Panc1 (cell line): ENCODE measurements at regions not wholly inside any gene's neighbourhood (a gene's known extent, or its start where the extent isn't known, plus 50 kb on each side); places are given as distances from the start of the nearest gene placed in this dataset.

Source experiments
- ATAC-seq: fragments of 200-7000 bp; cut with Tn5 transposase; 2 replicates; pipeline ENCODE4 v1.9.1; 2020; ENCODE audit warnings: mild to moderate bottlenecking, moderate library complexity
- BruUV-seq: library from RNA; stranded (reverse); fragments of 400-500 nt; replicated peaks from 2 replicates; lab custom pipeline; 2021; lab: Mats Ljungman, UMichigan
- CTCF ChIA-PET: fragments of 300-600 bp; sonication (Branson Sonifier 250); formaldehyde crosslinking; loops from one replicate; lab custom pipeline; 2022; ENCODE audit warnings: antibody characterized with exemption; lab: Charles Lee
- POLR2A ChIA-PET: fragments of 300-600 bp; sonication (Branson Sonifier 250); formaldehyde crosslinking; loops from one replicate; lab custom pipeline; 2022; ENCODE audit warnings: antibody characterized with exemption; lab: Charles Lee
- DNase-seq: peaks from one replicate; pipeline ENCODE4 v3.0.0-alpha.2; 2010; ENCODE audit warnings: low read depth, low spot score
- H3K27ac ChIP-seq: 2 replicates; pipeline ENCODE4 v1.5.1; 2011; ENCODE audit warnings: mild to moderate bottlenecking, low read length, inconsistent platforms
- H3K27me3 ChIP-seq: fragments of 200-500 bp; sonication (Bioruptor generic); 2 replicates; pipeline ENCODE4 v1.6.0; 2014; ENCODE audit warnings: low read length, inconsistent platforms; ENCODE audit not compliant: control insufficient read depth, insufficient read depth
- H3K36me3 ChIP-seq: fragments of 200-500 bp; sonication (Bioruptor generic); 2 replicates; pipeline ENCODE4 v1.5.1; 2014; ENCODE audit warnings: inconsistent platforms, mild to moderate bottlenecking, low read length, moderate library complexity; ENCODE audit not compliant: control insufficient read depth, insufficient read depth
- H3K4me1 ChIP-seq: 2 replicates; pipeline ENCODE4 v1.5.1; 2011; ENCODE audit warnings: inconsistent platforms, mild to moderate bottlenecking, low read length, moderate library complexity; ENCODE audit not compliant: control insufficient read depth, insufficient read depth
- H3K4me3 ChIP-seq, 2 experiments: 2 replicates each; pipeline ENCODE4 v1.5.1; 2011 to 2012; ENCODE audit warnings: low read depth in 2 of 2, low read length in 2 of 2, mild to moderate bottlenecking in 2 of 2, inconsistent platforms in 1 of 2, moderate library complexity in 1 of 2
- H3K9me3 ChIP-seq: fragments of 200-500 bp; sonication (Bioruptor generic); 2 replicates; pipeline ENCODE4 v1.5.1; 2014; ENCODE audit warnings: low read depth, mild to moderate bottlenecking, inconsistent platforms, low read length, moderate library complexity; ENCODE audit not compliant: control insufficient read depth, insufficient read depth
- POLR2AphosphoS5 ChIP-seq: IDR thresholded peaks from 2 replicates; pipeline ENCODE4 v1.6.1; 2012; ENCODE audit warnings: mild to moderate bottlenecking, low read depth, low read length, moderate library complexity
- SIN3A ChIP-seq: IDR thresholded peaks from 2 replicates; pipeline ENCODE4 v1.6.1; 2012; ENCODE audit warnings: low read depth, mild to moderate bottlenecking, low read length, moderate library complexity, borderline replicate concordance; ENCODE audit not compliant: insufficient read depth
- TCF7L2 ChIP-seq: IDR thresholded peaks from 2 replicates; pipeline ENCODE4 v1.6.1; 2011; ENCODE audit warnings: mild to moderate bottlenecking, low read depth, low read length, inconsistent platforms
- in situ Hi-C: cut with HindIII; loops from 2 replicates; pipeline ENCODE4 v1.10.0; 2016; ENCODE audit warnings: low sequenced_read_pairs, low pct_unique_long_range_greater_than_20kb
- intact Hi-C: fragments of 100-400 bp; cut with micrococcal nuclease; formaldehyde crosslinking; loops from one replicate; pipeline ENCODE4 v1.10.0; 2022; ENCODE audit not compliant: unreplicated experiment
- TF ChIP-seq, protein P1 (sequence below): fragments of 450-650 bp; IDR thresholded peaks from 2 replicates; pipeline ENCODE4 v1.5.1; 2017; ENCODE audit warnings: mild to moderate bottlenecking
- TF ChIP-seq, protein P2 (sequence below), 2 experiments: IDR thresholded peaks; 2 replicates each; pipeline ENCODE4 v1.6.1; 2011 to 2012; ENCODE audit warnings: low read depth in 2 of 2, control low read depth in 1 of 2, low read length in 1 of 2, mild to moderate bottlenecking in 1 of 2, moderate library complexity in 1 of 2; ENCODE audit not compliant: insufficient read depth in 1 of 2

DNA sequence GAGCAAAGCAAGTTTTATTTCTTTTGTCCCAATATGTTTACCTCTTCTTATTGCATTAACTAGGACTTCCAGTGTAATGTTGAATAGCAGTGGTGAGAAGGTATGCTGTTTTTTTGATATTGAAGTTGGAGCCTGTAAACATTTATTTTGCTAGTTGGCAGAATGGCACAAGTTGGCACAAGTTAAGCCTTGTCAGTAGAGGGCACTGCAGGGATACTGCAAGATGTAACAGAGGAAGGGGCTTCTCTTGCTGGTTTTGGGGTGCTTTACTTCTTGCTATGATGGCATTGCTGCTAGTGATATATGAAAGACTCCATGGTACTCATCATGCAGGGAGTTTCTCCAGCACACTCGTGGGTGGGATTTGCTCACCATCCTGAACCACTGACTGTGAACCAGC is 327.3 kb upstream of the ARX start:
- in situ Hi-C loops, result no loop called here
- no peaks in the 10 kb centered on the region for H3K27me3 ChIP-seq
- H3K9me3 ChIP-seq, result no peaks in the 10 kb centered on the region
- ChIA-PET CTCF (no interaction called here), POLR2A (no interaction called here)
- DNase-seq (no peak), ATAC-seq (no peak)
- TF ChIP-seq, protein P1, sequence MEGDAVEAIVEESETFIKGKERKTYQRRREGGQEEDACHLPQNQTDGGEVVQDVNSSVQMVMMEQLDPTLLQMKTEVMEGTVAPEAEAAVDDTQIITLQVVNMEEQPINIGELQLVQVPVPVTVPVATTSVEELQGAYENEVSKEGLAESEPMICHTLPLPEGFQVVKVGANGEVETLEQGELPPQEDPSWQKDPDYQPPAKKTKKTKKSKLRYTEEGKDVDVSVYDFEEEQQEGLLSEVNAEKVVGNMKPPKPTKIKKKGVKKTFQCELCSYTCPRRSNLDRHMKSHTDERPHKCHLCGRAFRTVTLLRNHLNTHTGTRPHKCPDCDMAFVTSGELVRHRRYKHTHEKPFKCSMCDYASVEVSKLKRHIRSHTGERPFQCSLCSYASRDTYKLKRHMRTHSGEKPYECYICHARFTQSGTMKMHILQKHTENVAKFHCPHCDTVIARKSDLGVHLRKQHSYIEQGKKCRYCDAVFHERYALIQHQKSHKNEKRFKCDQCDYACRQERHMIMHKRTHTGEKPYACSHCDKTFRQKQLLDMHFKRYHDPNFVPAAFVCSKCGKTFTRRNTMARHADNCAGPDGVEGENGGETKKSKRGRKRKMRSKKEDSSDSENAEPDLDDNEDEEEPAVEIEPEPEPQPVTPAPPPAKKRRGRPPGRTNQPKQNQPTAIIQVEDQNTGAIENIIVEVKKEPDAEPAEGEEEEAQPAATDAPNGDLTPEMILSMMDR, result no peak
- no peak overlapping the region for H3K27ac ChIP-seq
- no peaks in the 10 kb centered on the region for H3K4me1 ChIP-seq
- intact Hi-C loops, result no loop called here
- no TSS peak for BruUV-seq
- no peaks in the 10 kb centered on the region for H3K36me3 ChIP-seq
- H3K4me3 ChIP-seq, result no peak overlapping the region

DNA sequence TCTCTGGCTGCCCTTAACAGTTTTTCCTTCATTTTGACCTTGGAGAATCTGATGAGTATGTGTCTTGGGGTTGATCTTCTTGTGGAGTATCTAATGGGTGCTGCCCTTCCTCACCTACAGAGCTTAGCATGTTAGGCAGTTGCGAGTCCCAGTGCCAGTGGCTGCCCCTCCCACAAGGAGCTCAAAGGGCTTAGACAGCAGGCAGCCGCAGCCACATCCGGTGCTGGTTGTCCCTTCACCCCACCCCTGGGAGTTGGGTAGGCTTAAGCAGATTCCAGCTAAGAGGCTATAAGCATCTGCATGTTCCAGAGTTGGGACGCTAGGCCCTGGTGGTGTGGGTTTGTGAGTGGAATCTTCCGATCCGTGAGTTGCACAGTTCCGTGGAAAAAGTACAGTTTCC is 322.1 kb upstream of the ARX start:
- Histone ChIP-seq H3K36me3 (no peaks in the 10 kb centered on the region), H3K27ac (no peak overlapping the region), H3K27me3 (no peaks in the 10 kb centered on the region), H3K9me3 (no peaks in the 10 kb centered on the region), H3K4me3 (no peak overlapping the region), H3K4me1 (no peaks in the 10 kb centered on the region)
- no peak for ATAC-seq
- no TSS peak for BruUV-seq
- no peak for DNase-seq
- ChIA-PET POLR2A (no interaction called here), CTCF (no interaction called here)
- TF ChIP-seq SIN3A (no peak), POLR2AphosphoS5 (no peak), TCF7L2 (no peak)
- TF ChIP-seq, protein P1, result no peak
- TF ChIP-seq, protein P2, sequence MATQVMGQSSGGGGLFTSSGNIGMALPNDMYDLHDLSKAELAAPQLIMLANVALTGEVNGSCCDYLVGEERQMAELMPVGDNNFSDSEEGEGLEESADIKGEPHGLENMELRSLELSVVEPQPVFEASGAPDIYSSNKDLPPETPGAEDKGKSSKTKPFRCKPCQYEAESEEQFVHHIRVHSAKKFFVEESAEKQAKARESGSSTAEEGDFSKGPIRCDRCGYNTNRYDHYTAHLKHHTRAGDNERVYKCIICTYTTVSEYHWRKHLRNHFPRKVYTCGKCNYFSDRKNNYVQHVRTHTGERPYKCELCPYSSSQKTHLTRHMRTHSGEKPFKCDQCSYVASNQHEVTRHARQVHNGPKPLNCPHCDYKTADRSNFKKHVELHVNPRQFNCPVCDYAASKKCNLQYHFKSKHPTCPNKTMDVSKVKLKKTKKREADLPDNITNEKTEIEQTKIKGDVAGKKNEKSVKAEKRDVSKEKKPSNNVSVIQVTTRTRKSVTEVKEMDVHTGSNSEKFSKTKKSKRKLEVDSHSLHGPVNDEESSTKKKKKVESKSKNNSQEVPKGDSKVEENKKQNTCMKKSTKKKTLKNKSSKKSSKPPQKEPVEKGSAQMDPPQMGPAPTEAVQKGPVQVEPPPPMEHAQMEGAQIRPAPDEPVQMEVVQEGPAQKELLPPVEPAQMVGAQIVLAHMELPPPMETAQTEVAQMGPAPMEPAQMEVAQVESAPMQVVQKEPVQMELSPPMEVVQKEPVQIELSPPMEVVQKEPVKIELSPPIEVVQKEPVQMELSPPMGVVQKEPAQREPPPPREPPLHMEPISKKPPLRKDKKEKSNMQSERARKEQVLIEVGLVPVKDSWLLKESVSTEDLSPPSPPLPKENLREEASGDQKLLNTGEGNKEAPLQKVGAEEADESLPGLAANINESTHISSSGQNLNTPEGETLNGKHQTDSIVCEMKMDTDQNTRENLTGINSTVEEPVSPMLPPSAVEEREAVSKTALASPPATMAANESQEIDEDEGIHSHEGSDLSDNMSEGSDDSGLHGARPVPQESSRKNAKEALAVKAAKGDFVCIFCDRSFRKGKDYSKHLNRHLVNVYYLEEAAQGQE (IDR thresholded peaks at IDR 0.05; ENCODE audit: insufficient read depth in 1 of 2, low read depth in 2 of 2, low read length in 1 of 2), result no peak
- intact Hi-C loops (no loop called here), in situ Hi-C loops (no loop called here)

DNA sequence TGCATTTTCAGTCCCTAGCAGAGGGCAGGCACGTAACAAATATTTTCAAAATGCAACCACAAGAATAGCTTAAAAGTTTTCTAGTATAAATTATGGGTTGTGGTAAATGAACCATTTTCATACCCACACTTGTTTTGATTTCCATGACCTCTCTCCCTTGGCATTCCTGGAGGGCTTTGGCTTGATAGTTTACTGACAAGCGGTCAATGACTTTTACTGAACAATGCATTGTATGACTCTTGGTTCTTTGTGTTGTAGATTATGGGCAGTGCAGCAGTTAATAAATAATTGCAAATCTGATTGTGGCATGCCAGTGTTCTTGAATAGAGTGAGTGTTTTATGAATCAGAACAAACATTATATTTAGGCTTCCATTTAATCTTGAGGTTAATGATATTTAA is 285.2 kb upstream of the ARX start:
- DNase-seq, result no peak
- intact Hi-C loops, result no loop called here

More for the DNA sequence above, 285.2 kb upstream of the ARX start:
- Histone ChIP-seq H3K4me3 (no peak overlapping the region), H3K36me3 (no peaks in the 10 kb centered on the region), H3K27ac (no peak overlapping the region), H3K9me3 (no peaks in the 10 kb centered on the region), H3K27me3 (no peaks in the 10 kb centered on the region), H3K4me1 (no peaks in the 10 kb centered on the region)
- in situ Hi-C loops, result no loop called here
- no TSS peak for BruUV-seq
- ChIA-PET CTCF (no interaction called here), POLR2A (no interaction called here)
- no peak for ATAC-seq
- TF ChIP-seq, protein P2 (IDR thresholded peaks at IDR 0.05; ENCODE audit: insufficient read depth in 1 of 2, low read depth in 2 of 2, low read length in 1 of 2), result no peak
- TF ChIP-seq, protein P1, result no peak
- TF ChIP-seq SIN3A (no peak), TCF7L2 (no peak), POLR2AphosphoS5 (no peak)
